ENCODE measurements at regions not wholly inside any gene's neighbourhood (a gene's known extent, or its start where the extent isn't known, plus 50 kb on each side); places are given as distances from the start of the nearest gene placed in this dataset.

DNA sequence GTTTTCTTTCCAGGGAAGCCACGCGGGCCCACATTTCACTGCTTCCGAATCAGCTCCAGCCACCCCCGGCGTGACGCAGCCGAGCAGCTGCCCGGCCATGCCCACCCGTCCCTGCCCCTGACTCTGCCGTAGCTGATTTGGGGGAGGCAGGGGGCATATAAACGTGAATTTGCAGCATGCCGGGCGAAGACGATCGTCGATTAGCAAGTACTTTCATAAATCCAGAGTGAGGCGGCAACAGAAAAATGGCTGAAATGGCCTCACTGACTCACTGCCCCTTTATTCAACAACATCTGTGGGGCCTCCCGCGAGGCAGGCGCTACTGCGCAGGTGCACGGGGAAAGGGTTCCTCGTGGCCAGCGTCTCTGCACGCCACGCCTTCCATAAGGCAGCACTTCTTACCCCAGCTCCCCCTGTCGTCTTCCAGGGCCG lies 118.0 kb downstream of the DLL1 start:
- no peak for TF ChIP-seq GATA3 (IDR thresholded peaks at IDR 0.05; ENCODE audit: low read depth, low read length)
- TF ChIP-seq GATA2 (IDR thresholded peaks at IDR 0.05; ENCODE audit: low read depth, low read length): no peak

DNA sequence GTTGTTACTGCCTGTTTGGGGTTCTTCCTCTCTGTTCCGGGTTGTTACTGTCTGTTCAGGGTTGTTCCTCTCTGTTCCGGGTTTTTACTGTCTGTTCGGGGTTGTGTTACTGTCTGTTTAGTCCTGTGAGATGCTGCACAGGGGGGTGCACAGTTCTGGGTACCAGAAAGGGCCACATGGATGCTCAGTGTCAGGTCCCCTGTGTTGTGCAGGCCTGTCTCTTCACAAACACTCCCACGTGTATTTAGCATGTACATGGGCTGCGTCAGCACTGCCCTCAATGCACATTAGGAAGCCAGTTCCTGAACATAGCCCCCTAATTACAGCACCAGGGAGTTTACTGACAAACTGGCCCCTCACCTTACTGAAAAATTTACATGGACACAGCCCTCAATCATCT lies 118.5 kb downstream of the DLL1 start:
- TF ChIP-seq GATA3 (IDR thresholded peaks at IDR 0.05; ENCODE audit: low read depth, low read length): no peak
- no peak for TF ChIP-seq GATA2 (IDR thresholded peaks at IDR 0.05; ENCODE audit: low read depth, low read length)

DNA sequence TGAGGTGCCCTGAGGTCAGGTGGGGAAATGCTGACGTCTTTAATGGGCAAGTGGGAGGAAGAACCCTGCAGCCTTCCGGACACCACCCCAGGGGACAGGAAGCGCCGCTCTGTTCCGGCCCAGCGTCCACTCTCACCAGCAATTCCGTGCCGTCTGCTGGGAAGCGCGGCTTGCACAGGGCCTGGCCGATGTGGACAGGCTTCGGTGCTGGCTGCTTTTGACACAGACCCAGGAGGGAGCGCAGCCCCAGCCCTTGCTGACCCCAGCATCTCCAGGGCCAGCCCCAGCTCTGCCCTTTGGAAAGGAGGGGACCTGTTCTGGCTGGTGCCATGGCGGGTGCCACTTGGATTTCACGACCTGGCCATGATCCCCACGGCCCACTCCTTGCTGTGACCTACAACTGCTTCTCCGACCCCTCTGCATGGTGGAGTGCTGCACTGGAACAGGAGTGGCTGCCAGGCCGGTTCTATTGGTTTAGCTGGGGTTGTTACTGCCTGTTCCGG lies 123.2 kb downstream of the DLL1 start:
- TF ChIP-seq GATA3 (IDR thresholded peaks at IDR 0.05; ENCODE audit: low read depth, low read length): no peak
- TF ChIP-seq GATA2 (IDR thresholded peaks at IDR 0.05; ENCODE audit: low read depth, low read length): no peak

DNA sequence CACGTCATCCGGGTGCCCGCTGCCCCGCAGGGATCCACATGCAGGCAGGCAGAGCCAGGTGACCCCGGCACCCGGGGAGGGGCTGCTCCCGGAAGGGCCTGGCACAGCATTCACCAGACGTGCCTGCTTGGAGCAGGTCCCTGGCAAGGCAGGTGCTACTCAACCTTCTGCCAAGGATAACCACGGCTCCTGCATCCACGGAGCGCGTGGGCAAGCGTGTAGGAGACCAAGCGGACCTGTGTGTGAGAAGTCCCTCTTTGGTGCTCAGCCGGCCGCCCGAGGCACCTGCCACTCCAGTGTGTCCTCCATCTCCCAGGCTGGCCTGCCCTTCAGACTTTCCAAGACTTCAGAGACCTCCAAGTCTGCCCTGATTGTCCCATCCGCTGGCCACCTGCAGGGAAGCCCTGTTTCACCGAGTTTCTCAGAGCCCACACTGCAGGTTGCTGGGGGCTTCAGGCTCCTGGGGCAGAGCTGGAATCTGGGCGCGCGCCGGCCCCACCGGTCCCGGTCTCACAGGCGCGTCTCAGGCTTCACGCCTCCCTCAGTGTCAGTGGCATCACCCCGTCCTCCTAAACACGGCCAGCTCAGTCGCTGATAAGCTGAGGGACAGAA lies 124.3 kb downstream of the DLL1 start:
- TF ChIP-seq GATA3 (IDR thresholded peaks at IDR 0.05; ENCODE audit: low read depth, low read length) (no peak), GATA2 (IDR thresholded peaks at IDR 0.05; ENCODE audit: low read depth, low read length) (no peak)

DNA sequence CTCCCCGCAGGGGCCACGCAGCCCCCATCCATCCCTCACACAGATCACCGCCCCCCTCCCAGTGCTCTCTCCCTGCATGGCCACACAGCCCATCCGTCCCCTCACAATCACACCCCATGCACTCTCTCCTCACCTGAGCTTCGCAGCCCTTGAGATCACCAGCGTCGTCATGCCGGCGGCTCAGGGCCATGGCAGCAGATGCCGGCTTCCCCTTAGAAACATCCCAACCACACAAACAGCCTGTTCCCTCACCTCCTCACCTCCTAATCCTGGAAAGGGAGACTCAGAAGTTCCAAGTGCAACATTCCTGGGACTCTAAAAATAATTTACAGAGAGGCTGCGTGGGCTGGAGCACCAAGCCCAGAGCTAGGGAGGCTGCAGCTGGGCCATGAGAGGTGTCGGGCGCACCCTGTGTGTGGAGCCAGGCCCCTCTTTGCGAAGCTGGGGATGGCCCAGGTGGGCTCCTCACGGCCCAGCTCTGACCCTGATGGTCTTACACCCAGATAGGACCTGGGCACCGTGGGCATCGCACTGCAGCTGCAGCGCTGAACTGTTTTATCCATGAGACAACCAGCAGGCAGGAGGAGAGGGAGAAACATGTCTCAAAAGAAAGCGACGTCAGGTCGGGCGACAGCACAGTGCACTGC lies 125.3 kb downstream of the DLL1 start:
- no peak for TF ChIP-seq GATA2 (IDR thresholded peaks at IDR 0.05; ENCODE audit: low read depth, low read length)
- TF ChIP-seq GATA3 (IDR thresholded peaks at IDR 0.05; ENCODE audit: low read depth, low read length): no peak

DNA sequence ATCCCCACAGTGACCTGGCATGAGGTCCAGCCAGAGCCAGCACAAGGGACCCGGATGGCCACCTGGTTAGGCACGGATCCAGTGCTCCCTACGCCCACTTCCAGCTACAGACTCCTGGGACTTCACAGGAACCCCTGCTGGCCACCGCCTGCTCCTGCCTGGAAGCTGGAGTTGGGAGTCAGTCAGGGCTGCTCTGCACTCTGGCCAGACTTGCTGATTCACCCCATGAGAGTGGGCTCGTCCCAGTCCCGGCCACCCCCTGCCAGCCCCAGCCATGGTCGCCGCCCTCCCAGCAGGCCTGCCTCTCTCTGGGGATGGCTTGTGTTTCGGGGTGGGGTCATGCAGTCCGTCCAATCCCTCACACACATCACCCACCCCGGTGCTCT lies 125.8 kb downstream of the DLL1 start:
- TF ChIP-seq GATA3 (IDR thresholded peaks at IDR 0.05; ENCODE audit: low read depth, low read length): no peak
- TF ChIP-seq GATA2 (IDR thresholded peaks at IDR 0.05; ENCODE audit: low read depth, low read length): no peak

DNA sequence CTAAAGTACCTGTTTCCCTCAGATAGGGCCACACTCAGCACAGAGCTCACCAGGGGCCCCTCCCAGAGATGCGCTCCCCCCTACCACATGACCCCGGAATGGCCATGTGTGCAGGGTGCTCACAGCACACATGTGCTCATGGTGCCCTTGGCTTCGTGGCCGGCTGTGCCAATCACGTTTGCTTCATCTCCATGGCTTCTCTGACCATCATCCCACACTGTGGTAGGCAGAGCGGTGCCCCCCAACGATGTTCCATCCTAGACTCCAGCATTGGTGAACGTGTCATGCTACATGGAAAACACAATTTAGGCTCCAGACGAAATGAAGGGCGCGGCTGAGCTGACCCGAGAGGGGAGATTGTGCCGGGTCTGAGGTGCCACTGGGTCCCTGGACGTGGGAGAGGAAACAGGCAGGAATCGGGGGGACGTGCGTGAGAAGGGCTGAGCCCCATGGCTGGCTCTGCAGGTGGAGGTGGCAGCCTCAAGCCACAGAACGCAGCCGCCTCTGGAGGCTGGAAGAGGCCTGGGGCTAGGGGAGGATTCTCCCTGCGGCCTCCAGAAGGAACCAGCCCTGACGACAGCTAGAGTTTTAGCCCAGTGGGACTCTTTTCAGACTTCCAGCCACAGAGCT lies 126.5 kb downstream of the DLL1 start:
- TF ChIP-seq GATA2 (IDR thresholded peaks at IDR 0.05; ENCODE audit: low read depth, low read length): no peak
- no peak for TF ChIP-seq GATA3 (IDR thresholded peaks at IDR 0.05; ENCODE audit: low read depth, low read length)

DNA sequence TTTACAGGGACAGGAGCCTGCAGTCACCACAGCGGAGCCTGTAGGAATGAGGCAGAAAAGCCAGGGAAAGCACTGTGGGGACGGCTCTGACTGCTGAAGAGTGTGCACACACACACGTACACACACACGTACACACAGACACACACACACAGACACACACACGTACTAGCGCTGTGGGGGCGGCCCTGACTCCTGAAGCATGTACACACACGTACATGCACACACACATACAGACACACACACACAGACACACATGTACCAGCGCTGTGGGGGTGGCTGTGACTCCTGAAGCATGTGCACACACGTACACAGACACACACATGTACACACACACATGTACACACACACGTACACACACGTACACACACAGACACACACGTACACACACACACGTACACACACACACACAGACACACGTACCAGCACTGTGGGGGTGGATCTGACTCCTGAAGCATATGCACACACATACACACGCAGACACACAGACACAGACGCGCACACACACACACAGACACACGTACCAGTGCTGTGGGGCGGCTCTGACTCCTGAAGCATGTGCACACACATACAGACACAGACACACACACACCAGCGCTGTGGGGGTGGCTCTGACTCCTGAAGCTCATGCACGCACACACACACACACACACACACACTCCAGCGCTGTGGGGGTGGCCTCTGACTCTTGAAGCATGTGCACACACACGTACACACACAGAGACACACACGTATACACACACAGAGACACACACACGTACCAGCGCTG lies 127.3 kb downstream of the DLL1 start:
- no peak for TF ChIP-seq GATA3 (IDR thresholded peaks at IDR 0.05; ENCODE audit: low read depth, low read length)
- TF ChIP-seq GATA2 (IDR thresholded peaks at IDR 0.05; ENCODE audit: low read depth, low read length): no peak

DNA sequence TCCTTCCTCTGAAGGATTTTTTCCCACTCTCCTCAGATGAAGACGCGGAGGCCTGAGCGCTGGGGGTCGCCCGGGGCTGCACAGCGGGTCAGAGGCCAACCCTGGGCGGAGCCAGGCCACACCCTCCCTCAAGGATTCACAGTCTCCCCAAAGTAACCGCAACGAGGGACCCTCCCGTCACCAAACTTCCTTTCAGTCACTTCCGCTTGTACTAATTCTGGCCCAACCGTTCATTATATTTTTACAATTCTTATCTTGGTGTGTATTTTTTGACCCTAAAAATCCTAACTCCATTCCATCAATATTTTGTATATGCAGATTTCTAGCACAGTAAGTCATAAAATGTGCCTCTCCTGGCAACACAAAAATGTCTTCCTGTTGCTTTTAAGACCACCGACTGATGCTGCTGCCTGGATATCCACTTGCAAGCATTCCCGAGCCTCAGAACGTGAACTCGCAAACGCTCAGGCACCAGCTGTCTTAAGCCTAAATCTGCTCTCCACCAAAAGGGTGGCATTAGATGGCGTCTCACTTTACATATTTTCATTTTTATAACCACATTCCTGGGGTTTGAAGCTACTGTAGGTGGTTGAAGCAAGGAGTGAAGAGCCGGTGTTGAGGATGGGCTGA lies 128.0 kb downstream of the DLL1 start:
- TF ChIP-seq GATA3 (IDR thresholded peaks at IDR 0.05; ENCODE audit: low read depth, low read length): no peak
- TF ChIP-seq GATA2 (IDR thresholded peaks at IDR 0.05; ENCODE audit: low read depth, low read length): no peak

DNA sequence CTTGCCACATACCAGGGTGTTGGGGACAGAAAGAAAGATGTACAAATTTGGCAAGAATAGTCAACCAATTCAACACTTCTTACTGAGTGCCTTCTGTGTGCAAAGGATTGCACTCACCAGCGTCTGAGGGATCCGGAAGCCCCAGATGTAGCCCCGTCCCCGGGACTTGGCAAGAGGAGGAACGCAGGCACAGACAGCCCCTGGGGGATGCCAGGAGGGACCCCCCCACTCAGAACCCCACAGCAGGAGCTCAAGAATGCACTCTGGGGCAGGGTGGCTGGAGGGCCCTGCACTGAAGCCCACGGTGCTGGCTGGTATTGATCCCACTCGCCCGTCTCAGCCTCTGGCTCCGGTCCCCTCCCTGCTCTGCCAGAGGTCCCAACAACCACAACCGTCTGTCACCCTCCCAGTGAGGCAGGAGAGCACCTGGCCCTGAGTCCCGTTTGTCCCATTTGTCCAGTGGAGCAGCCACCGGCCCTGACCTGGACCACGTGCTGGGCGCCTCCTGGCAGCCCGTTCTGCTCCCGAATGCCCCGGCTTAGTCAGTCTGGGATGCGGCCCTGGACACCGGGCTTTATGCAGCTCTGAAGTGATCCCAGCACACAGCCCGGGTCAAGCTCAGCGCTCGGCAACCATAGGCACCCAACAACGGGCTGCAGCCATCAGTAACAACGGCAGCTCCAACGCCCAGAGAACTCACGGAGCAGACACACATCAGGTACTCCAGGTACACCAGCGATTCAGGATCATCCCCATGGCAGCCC lies 128.7 kb downstream of the DLL1 start:
- TF ChIP-seq GATA2 (IDR thresholded peaks at IDR 0.05; ENCODE audit: low read depth, low read length): no peak
- no peak for TF ChIP-seq GATA3 (IDR thresholded peaks at IDR 0.05; ENCODE audit: low read depth, low read length)

DNA sequence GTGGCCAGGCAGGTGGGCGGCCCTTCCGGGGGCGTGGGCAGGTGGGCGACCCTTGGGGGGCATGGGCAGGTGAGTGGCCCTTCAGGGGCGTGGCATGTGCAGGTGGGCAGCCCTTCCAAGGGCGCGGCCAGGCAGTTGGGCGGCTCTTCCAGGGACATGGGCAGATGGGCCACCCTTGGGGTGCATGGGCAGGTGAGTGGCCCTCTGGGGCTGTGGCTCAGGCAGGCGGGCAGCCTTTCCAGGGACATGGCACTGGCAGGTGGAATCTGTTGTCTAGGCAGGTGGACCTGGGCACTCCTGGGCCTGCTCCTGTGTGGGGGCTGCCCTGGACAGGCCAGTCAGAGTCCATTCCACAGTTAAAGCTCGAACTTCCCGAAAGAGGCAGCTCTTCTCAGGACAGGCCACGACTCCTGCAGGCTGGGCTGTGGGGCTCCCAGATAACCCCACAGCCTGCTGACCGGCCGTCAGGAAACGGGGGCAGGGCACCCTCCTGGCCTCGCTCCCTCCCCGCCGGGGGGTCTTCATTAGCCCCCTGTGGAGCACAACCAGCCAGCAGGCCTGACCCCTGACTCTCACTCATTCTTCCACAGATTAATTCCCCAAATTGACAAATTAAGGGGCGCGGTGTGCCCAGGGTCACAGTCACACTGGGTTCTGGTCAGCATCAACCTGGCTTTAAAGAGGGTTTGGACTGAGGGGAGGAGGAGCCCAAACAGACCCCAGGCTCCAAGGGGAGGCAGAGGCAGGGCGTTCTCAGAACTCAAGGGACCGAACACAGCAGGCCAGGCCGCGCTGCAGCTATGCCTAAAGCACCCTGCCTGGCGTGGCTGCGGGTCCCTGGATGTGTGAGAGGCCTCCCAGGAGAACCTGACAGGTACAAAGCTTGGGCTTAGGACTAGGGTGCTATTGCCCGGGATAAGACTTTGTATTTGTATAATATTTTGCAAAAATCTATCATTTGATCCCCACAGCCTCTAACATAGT lies 130.0 kb downstream of the DLL1 start:
- TF ChIP-seq GATA2 (IDR thresholded peaks at IDR 0.05; ENCODE audit: low read depth, low read length): no peak
- no peak for TF ChIP-seq GATA3 (IDR thresholded peaks at IDR 0.05; ENCODE audit: low read depth, low read length)

DNA sequence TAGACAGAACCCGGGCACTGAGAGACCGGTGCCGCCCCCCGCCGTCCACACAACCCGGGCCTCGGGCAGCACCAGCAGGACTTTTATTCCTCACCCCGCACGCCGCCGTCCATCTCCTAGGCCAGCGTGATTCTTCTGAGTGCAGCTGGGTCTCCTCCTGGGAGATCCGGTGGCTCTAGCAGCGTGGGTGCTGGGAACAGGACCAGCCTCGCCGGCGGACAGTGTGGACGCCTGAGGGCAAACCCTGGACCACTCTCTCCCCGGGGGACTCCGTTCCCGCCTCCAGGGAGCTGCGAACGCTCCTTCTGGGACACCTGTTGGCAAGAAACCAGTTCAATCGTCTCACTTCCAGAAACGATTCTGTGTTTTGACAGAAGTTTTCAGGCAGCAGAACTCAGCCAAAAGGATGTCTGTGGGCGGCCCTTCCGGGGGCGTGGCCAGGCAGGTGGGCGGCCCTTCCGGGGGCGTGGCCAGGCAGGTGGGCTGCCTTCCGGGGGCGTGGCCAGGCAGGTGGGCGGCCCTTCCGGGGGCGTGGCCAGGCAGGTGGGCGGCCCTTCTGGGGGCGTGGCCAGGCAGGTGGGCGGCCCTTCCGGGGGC lies 130.7 kb downstream of the DLL1 start:
- TF ChIP-seq GATA2 (IDR thresholded peaks at IDR 0.05; ENCODE audit: low read depth, low read length): no peak
- no peak for TF ChIP-seq GATA3 (IDR thresholded peaks at IDR 0.05; ENCODE audit: low read depth, low read length)
